ENCODE measurements at regions not wholly inside any gene's neighbourhood (a gene's known extent, or its start where the extent isn't known, plus 50 kb on each side); places are given as distances from the start of the nearest gene placed in this dataset.

DNA sequence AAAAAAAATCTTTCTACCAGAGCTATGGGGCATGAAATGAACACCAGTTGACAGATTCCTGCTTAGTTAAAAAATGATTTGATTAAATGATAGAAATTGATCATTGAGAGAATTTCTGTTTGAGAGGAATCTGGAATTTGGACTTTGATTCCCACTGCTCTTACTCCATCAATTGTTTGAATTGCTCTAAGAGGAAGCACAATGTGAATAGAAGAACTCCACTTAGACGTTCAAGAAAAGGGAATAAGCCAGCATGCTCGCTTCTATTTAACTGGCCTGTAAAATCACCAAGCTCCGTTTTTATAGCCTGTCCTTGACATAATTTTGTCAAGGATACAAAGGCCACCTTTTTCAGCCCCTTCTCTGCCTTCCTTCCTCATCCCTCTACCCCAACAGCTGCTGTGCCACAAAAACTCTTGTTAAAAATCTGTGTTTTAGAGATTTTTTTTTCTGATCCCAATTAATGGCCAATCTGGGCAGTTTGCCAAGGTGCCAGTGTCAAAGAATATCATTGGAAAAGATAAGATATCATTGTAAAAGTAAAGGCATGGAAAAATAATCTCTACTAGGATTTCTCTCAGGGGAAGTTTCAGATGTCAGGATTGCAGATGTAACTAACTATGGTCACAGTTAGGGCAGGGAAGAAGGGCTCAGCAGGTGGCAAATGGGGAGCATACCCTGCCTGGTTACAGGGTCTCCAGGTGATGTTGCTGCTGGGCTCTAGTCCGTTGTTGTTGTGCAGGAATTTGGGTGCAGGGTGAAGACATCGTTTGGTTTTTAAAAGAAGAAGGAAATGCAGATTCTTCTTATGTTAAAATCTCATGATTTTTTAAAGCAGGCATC, 301.8 kb upstream of the PDZRN3 start:
- DNase-seq, result no peak

- DNase-seq, result no peak
Measured at GRCh38 chr3:73925011-73925410, 300.3 kb upstream of the PDZRN3 start.

- no peak for DNase-seq
Measured at GRCh38 chr3:73924048-73924447, 299.3 kb upstream of the PDZRN3 start.

GRCh38 chr3:73917643-73918042, 292.9 kb upstream of the PDZRN3 start:
- no peak for DNase-seq

GRCh38 chr3:73915886-73916285, 291.1 kb upstream of the PDZRN3 start:
- DNase-seq, result no peak

DNA sequence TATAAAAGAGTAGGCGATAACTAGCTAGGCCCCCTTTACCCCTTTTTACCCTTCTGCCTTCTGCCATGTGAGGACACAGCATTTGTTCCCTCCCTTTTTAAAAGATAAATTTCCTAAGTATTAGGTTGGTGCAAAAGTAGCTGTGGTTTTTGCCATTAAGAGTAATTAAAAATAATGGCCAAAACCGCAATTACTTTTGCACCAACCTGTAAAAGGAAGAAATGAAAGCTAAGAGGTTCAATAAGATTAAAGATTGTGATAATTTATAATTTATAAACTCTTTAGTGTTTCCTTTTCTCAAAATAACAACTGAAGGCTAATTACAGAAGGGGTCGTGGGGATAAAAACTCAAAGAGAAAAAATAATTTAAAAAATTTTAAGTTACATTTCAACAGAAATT, 283.5 kb upstream of the PDZRN3 start:
- no peak for DNase-seq

DNA sequence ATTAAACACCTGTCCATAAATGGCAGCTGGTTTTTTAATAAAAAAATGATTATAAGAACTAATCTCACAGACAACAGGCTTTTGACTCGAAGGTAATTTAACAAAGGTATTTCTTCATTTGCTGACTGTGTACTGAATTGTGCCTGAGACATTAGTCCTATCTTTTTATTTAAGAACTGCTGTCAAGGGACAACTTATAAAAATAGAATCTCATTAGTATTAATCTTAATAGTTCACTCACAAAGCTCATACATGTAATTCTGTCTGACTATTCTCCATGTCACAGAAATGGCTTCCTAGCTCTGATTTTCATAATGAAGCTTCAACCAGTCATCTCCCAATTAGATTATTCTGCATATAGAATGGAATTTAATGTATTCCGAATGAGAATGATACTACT, 276.9 kb upstream of the PDZRN3 start:
- DNase-seq, result no peak

DNA sequence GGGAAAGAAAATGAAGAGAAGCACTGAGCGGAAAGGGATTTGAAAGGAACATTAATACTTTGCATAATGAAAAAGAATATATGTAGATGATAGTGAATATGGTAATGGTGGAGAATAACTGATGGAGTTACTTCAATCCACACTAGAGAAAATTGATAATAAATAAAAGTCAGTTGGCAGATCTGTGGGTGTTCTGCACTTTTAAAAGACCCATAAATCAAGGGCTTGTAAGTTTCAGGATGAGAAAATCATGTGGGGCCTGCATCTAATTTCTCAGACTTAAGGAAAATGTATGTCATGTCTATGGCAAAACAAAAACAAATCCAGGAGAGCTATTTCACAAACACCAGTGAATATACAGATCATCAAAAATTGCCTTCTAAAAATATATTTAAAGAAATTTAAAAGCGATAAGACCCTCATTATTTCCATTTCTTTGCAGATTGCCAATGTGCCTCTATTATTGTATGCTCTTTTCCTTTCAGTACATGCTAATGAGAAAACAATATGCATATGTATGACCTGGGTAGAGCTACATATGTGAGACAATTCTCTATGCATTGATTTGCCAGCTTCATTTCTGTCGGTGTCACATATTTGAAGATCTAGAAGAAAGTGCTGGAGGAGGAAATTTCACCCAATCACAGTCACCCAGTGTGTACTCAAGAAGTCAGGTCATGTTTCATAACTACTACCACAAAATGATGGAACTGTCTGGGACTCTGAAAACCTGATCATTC, 269.9 kb upstream of the PDZRN3 start:
- no peak for DNase-seq

GRCh38 chr3:73893089-73893488, 268.3 kb upstream of the PDZRN3 start:
- DNase-seq, result no peak

- DNase-seq, result no peak
Measured at GRCh38 chr3:73885862-73886261, 261.1 kb upstream of the PDZRN3 start.

GRCh38 chr3:73884361-73884760, 259.6 kb upstream of the PDZRN3 start:
- no peak for DNase-seq

DNA sequence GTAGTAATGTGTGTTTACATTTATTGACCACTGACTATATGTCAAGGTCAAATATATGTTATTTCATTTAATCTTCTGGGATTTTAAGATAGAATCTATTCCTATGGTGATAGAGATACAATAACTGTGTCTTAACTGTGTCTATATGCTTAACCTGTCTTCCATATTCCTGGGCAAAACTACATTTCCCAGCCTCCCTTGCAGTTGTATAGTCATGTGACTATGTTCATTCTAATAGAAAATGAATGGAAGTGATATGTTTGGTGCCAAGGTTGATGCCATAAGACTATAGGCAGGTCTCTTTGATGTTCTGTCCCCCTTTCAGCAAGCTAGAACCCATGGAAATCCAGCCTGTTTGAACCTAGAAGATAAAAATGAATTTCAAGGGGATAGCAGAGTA, 258.8 kb upstream of the PDZRN3 start:
- no peak for DNase-seq

- DNase-seq, result no peak
Measured at GRCh38 chr3:73874606-73875369, 250.0 kb upstream of the PDZRN3 start.

- no peak for DNase-seq
Measured at GRCh38 chr3:73874161-73874560, 249.4 kb upstream of the PDZRN3 start.

DNA sequence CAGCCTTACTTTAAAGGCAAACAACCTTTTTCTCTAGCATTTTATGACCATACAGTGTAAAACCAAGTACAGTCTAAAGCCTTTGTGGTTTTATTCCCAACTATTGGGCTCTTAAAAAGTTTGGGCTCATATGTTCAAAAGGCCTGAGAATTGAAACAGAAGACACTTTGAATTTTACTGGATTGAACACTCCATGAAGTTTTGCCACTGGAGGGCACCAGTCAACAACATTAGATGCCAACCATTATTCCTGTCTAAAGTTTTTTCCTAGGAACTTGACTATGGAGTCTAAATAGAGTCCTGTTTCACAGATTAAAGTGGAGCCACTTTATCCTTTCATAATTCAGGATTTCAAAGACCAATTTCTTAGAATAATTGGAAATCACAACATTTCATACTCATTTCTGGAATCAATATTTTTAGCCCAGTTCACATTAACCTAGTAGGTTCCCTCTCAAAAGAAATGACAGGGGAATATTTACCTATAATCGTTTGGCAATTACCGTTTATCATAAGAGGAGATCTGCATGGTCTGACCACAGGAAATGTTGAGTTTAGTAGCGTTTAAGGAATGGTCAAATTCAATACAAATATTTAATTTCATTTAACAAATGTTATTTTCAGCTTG, 244.1 kb upstream of the PDZRN3 start:
- DNase-seq, result peak; percentile 16

DNA sequence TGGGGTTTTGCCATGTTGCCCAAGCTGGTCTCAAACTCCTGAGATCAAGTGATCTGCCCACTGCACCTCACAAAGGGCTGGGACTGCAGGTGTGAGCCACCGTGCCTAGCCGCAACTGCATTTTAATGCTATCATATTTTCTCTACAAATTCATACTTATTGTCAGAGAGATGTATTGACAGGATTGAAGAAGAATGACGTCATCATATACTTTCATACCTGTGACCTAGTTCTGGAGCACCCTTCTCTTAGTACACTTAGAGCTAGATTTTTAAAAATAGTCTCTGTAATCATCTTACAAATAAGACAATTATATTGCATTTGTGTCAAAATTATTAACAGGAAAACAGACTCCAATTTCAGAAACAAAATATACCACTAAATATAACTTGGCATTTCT, 242.8 kb upstream of the PDZRN3 start:
- DNase-seq, result no peak

DNA sequence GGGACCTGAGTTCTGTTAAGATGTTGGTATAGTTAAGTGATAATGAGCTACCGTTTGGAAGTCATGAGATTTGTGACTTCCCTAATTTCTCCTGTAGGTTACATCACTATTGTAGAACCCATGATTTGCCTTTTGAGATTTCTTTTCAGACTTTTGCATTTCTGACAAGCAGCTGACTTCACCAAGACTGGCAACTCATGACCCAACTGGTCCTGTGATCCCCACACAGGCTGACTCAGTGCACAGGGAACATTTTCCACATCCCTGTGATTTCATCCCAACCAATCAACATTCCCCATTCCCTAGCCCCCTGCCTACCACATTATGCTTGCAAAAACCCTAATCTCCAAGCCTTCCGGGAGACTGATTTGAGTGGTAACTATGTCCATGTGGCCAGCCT, 242.1 kb upstream of the PDZRN3 start:
- no peak for DNase-seq

DNA sequence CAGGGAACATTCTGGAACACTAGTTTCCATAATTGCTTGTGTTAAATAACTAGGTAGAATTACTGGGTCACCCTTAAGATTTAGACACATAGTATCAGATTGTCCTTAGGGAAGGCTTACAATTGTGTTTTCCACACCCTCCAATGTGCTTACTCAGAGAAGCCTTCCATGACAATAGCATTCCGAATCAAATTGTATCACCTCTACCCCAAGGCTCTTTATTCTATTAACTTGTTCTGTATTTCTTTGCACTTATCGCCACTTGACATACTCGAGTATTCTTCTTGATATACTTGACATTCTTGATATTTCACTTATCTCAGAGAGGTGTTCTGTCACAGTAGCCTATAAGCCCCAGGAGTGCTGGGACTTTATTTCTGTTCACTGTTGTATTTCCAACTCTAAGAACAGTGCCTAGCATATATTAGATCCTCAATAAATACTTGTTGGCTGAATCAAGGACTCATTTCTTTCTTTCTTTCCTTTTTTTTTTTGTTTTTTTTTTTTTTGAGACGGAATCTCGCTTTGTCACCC, 238.9 kb upstream of the PDZRN3 start:
- no peak for DNase-seq

DNA sequence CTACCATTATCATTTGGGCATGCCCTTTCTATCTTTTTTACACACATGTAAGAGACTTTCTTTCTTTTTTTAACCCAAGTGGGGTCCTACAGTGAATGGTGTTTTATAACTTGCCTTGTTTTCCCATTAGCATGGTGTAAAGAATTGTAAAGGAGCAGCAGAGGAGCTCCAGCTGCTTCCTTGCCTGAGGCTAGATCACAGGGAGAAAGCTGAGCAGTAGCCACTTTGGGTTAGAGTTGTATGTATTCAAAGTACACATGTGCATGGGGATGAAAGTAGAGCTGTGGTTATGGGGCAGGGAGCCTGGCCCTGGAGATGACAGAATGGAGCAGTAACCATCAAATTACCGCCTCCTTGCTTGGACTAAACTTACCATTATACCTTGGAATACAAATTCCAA, 231.1 kb upstream of the PDZRN3 start:
- no peak for DNase-seq

DNA sequence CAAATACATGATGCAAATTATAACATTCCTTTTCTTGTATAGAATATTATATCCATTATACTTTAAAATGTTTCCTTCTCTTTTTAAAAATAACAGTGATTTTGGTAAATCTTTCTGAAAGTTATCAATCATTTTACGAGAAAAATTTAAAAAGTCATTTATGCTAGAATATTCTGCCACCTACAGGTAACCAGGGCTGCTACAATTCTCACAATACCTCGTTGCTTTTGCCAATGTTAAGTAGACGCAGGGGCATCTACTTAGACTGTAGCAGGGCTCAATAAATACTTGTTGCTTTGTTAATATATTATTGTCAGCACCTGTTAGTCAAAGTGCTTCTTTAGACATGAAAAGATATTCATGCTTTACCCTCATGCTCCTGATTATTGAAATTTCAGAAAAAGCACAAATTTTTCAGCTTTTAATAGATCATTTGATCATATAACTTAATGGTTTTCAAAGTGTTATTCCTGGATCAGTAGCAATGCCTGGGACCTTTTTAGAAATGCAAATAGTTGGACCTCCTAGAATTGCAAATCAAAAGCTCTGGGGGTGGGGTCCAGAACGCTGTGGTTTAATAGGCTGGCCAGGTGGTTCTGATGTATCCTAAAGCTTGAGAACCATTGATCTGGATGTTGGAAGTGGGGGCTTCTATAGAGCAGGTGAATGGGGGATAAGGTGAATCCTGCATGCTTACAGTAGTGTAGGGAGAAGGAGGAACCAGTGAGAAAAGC, 223.6 kb upstream of the PDZRN3 start:
- peak; percentile 35 for DNase-seq

- no peak for DNase-seq
Measured at GRCh38 chr3:73846951-73847350, 222.2 kb upstream of the PDZRN3 start.

DNA sequence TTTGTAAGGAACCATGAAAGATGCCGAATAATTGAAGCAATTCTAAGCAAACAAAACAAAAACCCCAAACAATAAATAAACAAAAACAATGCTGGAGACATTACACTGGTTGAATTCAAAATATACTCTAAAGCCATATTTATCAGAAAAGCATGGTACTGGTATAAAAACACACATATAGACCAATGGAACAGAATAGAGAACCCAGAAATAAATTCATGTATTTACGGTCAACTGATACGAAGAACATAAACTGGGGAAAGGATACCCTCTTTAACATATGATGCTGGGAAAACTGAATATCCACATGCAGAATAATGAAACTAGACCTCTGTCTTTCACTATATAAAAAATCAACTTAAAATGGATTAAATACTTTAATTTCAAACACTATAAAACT, 214.3 kb upstream of the PDZRN3 start:
- no peak for DNase-seq
